Activated CD8-positive, alpha-beta T cell treated with anti-CD3 and anti-CD28 coated beads for 36 hours (primary cell): ENCODE measurements at regions not wholly inside any gene's neighbourhood (a gene's known extent, or its start where the extent isn't known, plus 50 kb on each side); places are given as distances from the start of the nearest gene placed in this dataset.

Experiments used
- ATAC-seq: fragments of 200-7000 bp; cut with Tn5 transposase; one replicate; pipeline ENCODE4 v1.10.0; 2021; ENCODE audit warnings: mild to moderate bottlenecking, moderate library complexity
- CTCF ChIA-PET: fragments of 350-600 bp; sonication (Branson Sonifier 250); formaldehyde crosslinking; loops from one replicate; lab custom pipeline; 2021; ENCODE audit warnings: antibody characterized with exemption; lab: Charles Lee
- POLR2A ChIA-PET: fragments of 350-600 bp; sonication (Branson Sonifier 250); formaldehyde crosslinking; loops from one replicate; lab custom pipeline; 2021; ENCODE audit warnings: antibody characterized with exemption; lab: Charles Lee
- DNase-seq: peaks from one replicate; pipeline ENCODE4 v3.0.0-alpha.2; 2020
- H3K27ac Mint-ChIP-seq: one replicate; pipeline ENCODE4 v1.8.0; 2021; ENCODE audit warnings: mild to moderate bottlenecking, mixed read lengths
- H3K27me3 Mint-ChIP-seq: one replicate; pipeline ENCODE4 v1.8.0; 2021; ENCODE audit warnings: mixed read lengths
- H3K36me3 Mint-ChIP-seq: one replicate; pipeline ENCODE4 v1.8.0; 2021; ENCODE audit warnings: low read depth, mixed read lengths
- H3K4me1 Mint-ChIP-seq: one replicate; pipeline ENCODE4 v1.8.0; 2021; ENCODE audit warnings: low read depth, mixed read lengths
- H3K4me3 Mint-ChIP-seq: one replicate; pipeline ENCODE4 v1.8.0; 2021; ENCODE audit warnings: mild to moderate bottlenecking, moderate library complexity, mixed read lengths
- H3K9me3 Mint-ChIP-seq: one replicate; pipeline ENCODE4 v1.8.0; 2021; ENCODE audit warnings: mixed read lengths
- CTCF ChIP-seq: fragments of 200-600 bp; IDR thresholded peaks from one replicate; pipeline ENCODE4 v1.8.0; 2022; ENCODE audit warnings: antibody characterized with exemption, mild to moderate bottlenecking
- intact Hi-C: fragments of 100-400 bp; cut with micrococcal nuclease; formaldehyde crosslinking; loops from one replicate; pipeline ENCODE4 v1.10.0; 2022

GRCh38 chr7:69017208-69017607 is 581.1 kb upstream of the AUTS2 start:
- ChIA-PET POLR2A (no interaction called here), CTCF (no interaction called here)
- intact Hi-C loops: no loop called here
- no peaks in the 10 kb centered on the region for H3K36me3 Mint-ChIP-seq
- no peak for DNase-seq
- H3K27me3 Mint-ChIP-seq: no peaks in the 10 kb centered on the region
- no peak overlapping the region for H3K4me3 Mint-ChIP-seq
- no peak for TF ChIP-seq CTCF
- H3K4me1 Mint-ChIP-seq: no peaks in the 10 kb centered on the region
- H3K9me3 Mint-ChIP-seq: peaks cover 18% of the 10 kb centered on the region
- H3K27ac Mint-ChIP-seq: no peak overlapping the region
- no peak for ATAC-seq

GRCh38 chr7:69018200-69018599 is 580.1 kb upstream of the AUTS2 start:
- ChIA-PET CTCF (no interaction called here), POLR2A (no interaction called here)
- no peaks in the 10 kb centered on the region for H3K36me3 Mint-ChIP-seq
- intact Hi-C loops: no loop called here
- no peaks in the 10 kb centered on the region for H3K27me3 Mint-ChIP-seq
- ATAC-seq (no peak), DNase-seq (no peak)
- H3K9me3 Mint-ChIP-seq: peaks cover 16% of the 10 kb centered on the region
- no peak for TF ChIP-seq CTCF
- H3K27ac Mint-ChIP-seq: no peak overlapping the region
- no peak overlapping the region for H3K4me3 Mint-ChIP-seq
- no peaks in the 10 kb centered on the region for H3K4me1 Mint-ChIP-seq

GRCh38 chr7:69019437-69019836 is 578.8 kb upstream of the AUTS2 start:
- Mint-ChIP-seq H3K4me1 (no peaks in the 10 kb centered on the region), H3K27me3 (no peaks in the 10 kb centered on the region), H3K27ac (no peak overlapping the region), H3K36me3 (no peaks in the 10 kb centered on the region), H3K4me3 (no peak overlapping the region), H3K9me3 (peaks cover 15% of the 10 kb centered on the region)
- no peak for TF ChIP-seq CTCF
- ChIA-PET CTCF (no interaction called here), POLR2A (no interaction called here)
- intact Hi-C loops: no loop called here
- ATAC-seq: no peak
- DNase-seq: no peak

DNA sequence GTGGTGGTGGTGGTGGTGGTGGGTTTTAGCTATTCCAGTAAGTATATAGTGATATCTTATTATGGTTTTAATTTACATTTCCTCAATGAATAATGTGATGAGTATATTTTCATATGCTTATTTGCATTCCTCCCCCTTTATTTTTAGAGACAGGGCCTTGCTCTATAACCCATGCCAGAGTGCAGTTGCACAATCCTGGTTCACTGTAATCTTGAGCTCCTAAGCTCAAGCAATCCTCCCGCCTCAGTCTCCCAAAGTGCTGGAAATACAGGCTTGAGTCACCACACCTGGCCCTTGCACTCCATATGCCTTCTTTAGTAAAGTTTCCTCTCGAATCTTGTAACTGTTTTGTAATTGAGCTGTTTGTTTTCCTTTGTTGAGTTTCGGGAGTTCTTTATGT is 577.7 kb upstream of the AUTS2 start:
- no peak for TF ChIP-seq CTCF

DNA sequence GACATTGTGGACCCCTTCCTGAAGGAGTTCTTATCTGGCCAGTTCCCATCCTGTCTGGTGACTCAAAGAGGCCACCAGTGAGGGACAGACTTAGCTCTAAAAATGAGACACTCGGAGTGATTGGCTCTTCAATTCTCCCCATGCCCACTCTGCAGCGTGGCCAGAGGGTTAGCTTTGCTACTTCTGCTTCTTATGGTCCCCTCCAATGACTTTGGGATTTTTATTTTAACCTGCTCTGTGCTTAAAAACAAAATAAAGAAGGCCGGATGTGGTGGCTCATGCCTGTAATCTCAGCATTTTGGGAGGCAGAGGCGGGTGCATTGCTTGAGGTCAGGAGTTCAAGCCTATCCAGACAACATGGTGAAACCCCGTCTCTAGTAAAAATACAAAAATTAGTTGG is 573.0 kb upstream of the AUTS2 start:
- POLR2A ChIA-PET: no interaction called here
- no peak for ATAC-seq
- peaks cover 5% of the 10 kb centered on the region for H3K9me3 Mint-ChIP-seq
- H3K4me1 Mint-ChIP-seq: no peaks in the 10 kb centered on the region
- no peak for TF ChIP-seq CTCF
- intact Hi-C loops: no loop called here
- no peak overlapping the region for H3K27ac Mint-ChIP-seq
- no peak overlapping the region for H3K4me3 Mint-ChIP-seq
- H3K27me3 Mint-ChIP-seq: no peaks in the 10 kb centered on the region
- CTCF ChIA-PET: no interaction called here
- no peak for DNase-seq
- no peaks in the 10 kb centered on the region for H3K36me3 Mint-ChIP-seq

More for the DNA sequence above, 577.7 kb upstream of the AUTS2 start:
- ChIA-PET POLR2A (no interaction called here), CTCF (no interaction called here)
- Mint-ChIP-seq H3K4me1 (no peaks in the 10 kb centered on the region), H3K9me3 (peaks cover 15% of the 10 kb centered on the region), H3K36me3 (no peaks in the 10 kb centered on the region), H3K27me3 (no peaks in the 10 kb centered on the region), H3K4me3 (no peak overlapping the region), H3K27ac (no peak overlapping the region)
- intact Hi-C loops: no loop called here
- ATAC-seq: no peak
- no peak for DNase-seq
